NCI-H345 (cell line): ENCODE measurements at regions not wholly inside any gene's neighbourhood (a gene's known extent, or its start where the extent isn't known, plus 50 kb on each side); places are given as distances from the start of the nearest gene placed in this dataset.
A peak's percentile ranks its signal among the peaks of the same experiment; 100 is the strongest.
"Not testable (repeated sequence)": the region's sequence is repeated elsewhere in the genome, so short reads cannot be mapped to it uniquely, and the experiment has no call there.

Experiments
- DNase-seq: peaks from one replicate; lab custom pipeline; 2025; lab: John Stamatoyannopoulos, UW

- no peak for DNase-seq
Observed at GRCh38 chr9:110025551-110026170, 182.3 kb downstream of the C9orf152 start.

- DNase-seq: peak; percentile 17
Observed at GRCh38 chr9:110027671-110028081, 180.3 kb downstream of the C9orf152 start.

- no peak for DNase-seq
Observed at GRCh38 chr9:110028271-110028670, 179.7 kb downstream of the C9orf152 start.

DNA sequence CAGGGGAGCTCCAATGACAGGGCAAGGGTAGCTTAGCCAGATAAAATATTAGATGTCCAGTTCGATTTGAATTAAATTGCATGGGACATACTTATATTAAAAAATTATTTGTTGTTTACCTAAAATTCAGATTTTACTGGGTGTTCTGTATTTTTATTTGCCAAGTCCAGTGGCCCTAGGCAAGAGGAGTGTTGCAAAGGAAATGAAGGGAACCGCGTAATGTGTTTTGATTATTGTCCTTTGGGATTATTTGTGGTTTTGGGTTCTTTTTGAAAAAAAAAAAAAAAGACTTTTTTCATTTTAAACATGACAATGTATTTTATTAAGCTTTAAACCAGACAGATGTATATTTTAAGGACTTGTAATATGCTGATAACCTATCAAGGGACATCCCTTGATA lies 179.3 kb downstream of the C9orf152 start:
- no peak for DNase-seq

GRCh38 chr9:110029429-110029955 lies 178.5 kb downstream of the C9orf152 start:
- DNase-seq: no peak

GRCh38 chr9:110029956-110030480 lies 177.9 kb downstream of the C9orf152 start:
- no peak for DNase-seq

- no peak for DNase-seq
Observed at GRCh38 chr9:110030632-110031031, 177.3 kb downstream of the C9orf152 start.

DNA sequence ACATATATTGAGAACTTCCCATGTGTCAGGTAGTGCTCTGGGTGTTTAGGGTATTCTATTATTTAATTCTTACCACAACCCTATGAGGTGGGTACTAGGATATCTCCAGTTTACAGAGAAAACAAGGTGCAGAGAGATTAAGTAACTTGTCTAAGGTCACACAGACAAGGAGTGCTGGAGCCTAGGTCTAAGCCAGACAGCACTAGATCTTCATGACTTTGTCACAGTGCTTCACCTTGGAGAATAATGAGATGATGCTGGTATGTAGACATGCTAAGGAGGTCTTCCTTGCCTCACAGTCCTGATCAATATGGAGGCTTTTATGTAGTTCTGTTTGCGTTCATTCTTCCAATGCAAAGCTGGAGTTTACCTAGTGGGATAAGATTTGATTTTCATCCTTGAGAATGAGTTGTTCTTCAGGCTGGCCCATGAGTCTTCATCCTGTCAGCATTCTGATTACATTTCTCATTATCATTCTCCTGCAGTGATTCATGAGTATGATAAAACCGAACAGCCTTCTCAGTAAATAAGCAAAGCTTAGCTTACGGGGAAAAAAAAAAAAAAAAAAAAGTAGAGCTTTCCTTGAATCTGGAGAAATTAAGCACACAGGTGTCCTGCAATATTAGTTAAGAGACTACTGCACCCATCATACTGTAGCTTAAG lies 176.3 kb downstream of the C9orf152 start:
- no peak for DNase-seq

- not testable (repeated sequence) for DNase-seq
Observed at GRCh38 chr9:110032532-110032931, 175.4 kb downstream of the C9orf152 start.

GRCh38 chr9:110033869-110034268 lies 174.1 kb downstream of the C9orf152 start:
- no peak for DNase-seq

DNA sequence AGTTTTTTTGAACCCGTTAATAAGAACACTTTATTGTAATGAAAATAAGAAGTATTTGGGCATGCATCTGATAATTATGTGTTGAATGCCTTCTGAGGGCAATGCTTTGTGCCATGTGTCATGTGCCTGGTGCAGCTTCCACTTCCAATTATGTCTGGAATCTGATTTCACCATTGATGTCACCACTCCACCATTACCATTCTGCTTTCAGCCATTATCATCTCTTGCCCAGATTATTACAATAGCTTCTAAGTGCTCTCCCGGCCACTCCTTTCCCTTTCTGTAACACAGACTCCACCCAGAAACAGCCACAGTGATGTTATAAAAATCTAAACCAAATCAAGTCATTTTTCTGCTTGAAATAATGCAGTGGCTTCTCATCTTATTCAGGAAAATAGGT lies 171.7 kb downstream of the C9orf152 start:
- peak; percentile 40 for DNase-seq

- no peak for DNase-seq
Observed at GRCh38 chr9:110040788-110041187, 167.2 kb downstream of the C9orf152 start.

DNA sequence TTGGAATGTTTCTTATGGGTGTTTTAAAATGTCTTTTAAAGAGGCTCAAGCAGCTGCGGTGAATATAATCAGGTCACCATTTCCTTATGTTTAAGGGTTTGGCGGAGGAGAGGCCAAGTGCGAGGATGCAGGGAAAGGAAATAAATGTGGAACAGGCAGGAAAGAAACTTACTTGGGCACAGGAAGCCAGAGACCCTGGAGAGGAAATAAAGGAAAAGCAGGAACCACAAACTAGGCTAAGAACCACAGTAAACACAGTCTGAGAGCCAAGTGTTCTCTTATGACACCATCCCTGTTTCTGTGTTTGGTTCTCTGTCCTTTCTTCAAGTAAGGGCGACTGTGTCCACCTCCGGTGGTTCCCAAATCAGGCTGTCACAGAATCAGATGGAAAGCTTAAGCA lies 166.5 kb downstream of the C9orf152 start:
- no peak for DNase-seq

- DNase-seq: no peak
Observed at GRCh38 chr9:110047232-110047954, 160.6 kb downstream of the C9orf152 start.

GRCh38 chr9:110047955-110048402 lies 160.0 kb downstream of the C9orf152 start:
- DNase-seq: peak; percentile 60

DNA sequence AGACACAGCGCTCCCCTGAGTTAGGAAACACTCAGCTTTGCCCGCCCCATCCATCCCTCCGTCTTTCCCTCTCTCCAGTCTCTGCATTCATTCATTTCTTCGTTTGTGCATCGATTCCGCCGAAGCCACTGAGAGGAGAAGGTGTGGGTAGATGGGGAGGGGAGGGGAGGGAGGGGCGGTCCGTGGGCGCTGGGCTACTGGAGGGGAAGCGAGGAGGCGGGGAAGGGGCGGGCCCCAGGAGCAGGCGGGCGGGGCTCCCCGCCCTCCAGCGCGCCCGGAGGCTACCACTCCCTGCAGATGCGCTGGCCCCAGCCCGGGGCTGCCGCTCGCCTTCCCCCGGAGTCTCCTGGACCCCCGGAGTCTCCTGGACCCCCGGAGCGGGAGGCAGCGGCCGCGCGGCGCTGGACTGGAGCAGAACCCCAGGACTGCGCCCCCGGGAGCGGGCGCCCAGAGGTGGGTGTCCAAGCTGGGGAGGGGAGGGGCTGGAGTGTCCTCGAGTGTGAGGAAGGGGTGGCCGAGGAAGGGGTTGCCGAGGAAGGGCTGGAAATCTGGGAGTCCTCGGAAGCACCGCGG lies 159.5 kb downstream of the C9orf152 start:
- DNase-seq: peak; percentile 89

- peak; percentile 67 for DNase-seq
Observed at GRCh38 chr9:110048976-110049698, 158.8 kb downstream of the C9orf152 start.

GRCh38 chr9:110049699-110050450 lies 158.1 kb downstream of the C9orf152 start:
- DNase-seq: peak; percentile 23

DNA sequence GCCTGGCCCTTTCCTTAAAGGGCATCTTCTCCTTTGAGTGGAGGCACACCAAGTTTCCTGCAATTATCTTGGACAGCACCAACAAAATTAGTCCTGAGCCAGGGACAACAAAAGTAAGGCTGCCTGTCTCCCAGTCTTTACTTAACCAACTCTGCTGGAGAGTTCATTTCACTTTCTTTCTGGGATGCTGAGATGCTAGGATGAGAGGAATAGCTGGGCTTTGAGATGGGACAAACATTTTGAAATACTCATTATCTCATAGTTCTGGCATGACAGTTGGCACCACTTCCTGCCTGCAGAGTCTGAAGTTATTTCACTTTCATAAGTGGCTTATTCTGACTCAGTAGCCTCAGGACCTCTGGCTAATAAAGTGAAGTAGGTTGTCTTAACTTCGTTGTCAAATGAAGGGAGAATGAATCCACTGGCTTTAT lies 157.0 kb downstream of the C9orf152 start:
- no peak for DNase-seq

GRCh38 chr9:110056062-110056461 lies 151.9 kb downstream of the C9orf152 start:
- no peak for DNase-seq
